Osteoblast (primary cell): ENCODE measurements at regions not wholly inside any gene's neighbourhood (a gene's known extent, or its start where the extent isn't known, plus 50 kb on each side); places are given as distances from the start of the nearest gene placed in this dataset.

ENCODE experiments used
- DNase-seq: peaks from one replicate; pipeline ENCODE4 v3.0.0; 2011; ENCODE audit warnings: low spot score, mixed read lengths; ENCODE audit not compliant: insufficient read length; ENCODE audit errors: missing footprints
- H2AFZ ChIP-seq: 2 replicates; pipeline ENCODE4 v1.6.0; 2011; ENCODE audit warnings: mild to moderate bottlenecking, low read length
- H3K27ac ChIP-seq: 2 replicates; pipeline ENCODE4 v1.5.1; 2011; ENCODE audit warnings: mild to moderate bottlenecking, low read depth, low read length, moderate library complexity
- H3K27me3 ChIP-seq: 2 replicates; pipeline ENCODE4 v1.6.0; 2012; ENCODE audit warnings: mild to moderate bottlenecking, control low read depth, inconsistent platforms, low read length, moderate library complexity; ENCODE audit not compliant: insufficient read depth
- H3K36me3 ChIP-seq: 2 replicates; pipeline ENCODE4 v1.5.1; 2011; ENCODE audit warnings: mild to moderate bottlenecking, low read length, control low read depth, moderate library complexity; ENCODE audit not compliant: insufficient read depth
- H3K4me1 ChIP-seq: 2 replicates; pipeline ENCODE4 v1.5.1; 2011; ENCODE audit warnings: mild to moderate bottlenecking, low read length, control low read depth, moderate library complexity; ENCODE audit not compliant: insufficient read depth
- H3K4me2 ChIP-seq: 2 replicates; pipeline ENCODE4 v1.6.0; 2011; ENCODE audit warnings: mild to moderate bottlenecking, low read length; ENCODE audit not compliant: insufficient read depth
- H3K4me3 ChIP-seq: fragments of 200-600 bp; sonication (generic); 3 replicates; pipeline ENCODE4 v1.5.1; 2012; ENCODE audit warnings: mild to moderate bottlenecking, low read length, inconsistent platforms; ENCODE audit not compliant: insufficient read depth
- H3K79me2 ChIP-seq: 2 replicates; pipeline ENCODE4 v1.6.0; 2012; ENCODE audit warnings: mild to moderate bottlenecking, low read length, control low read depth, inconsistent platforms; ENCODE audit not compliant: insufficient read depth
- H3K9me3 ChIP-seq: 2 replicates; pipeline ENCODE4 v1.5.1; 2011; ENCODE audit warnings: low read depth, low read length, control low read depth
- H4K20me1 ChIP-seq: 2 replicates; pipeline ENCODE4 v1.6.0; 2012; ENCODE audit warnings: mild to moderate bottlenecking, low read length, control low read depth; ENCODE audit not compliant: insufficient read depth
- TF ChIP-seq, protein P1 (sequence below): IDR thresholded peaks from 2 replicates; pipeline ENCODE4 v1.5.1; 2011; ENCODE audit warnings: mild to moderate bottlenecking, low read depth, low read length, moderate library complexity; ENCODE audit errors: extremely low read depth

DNA sequence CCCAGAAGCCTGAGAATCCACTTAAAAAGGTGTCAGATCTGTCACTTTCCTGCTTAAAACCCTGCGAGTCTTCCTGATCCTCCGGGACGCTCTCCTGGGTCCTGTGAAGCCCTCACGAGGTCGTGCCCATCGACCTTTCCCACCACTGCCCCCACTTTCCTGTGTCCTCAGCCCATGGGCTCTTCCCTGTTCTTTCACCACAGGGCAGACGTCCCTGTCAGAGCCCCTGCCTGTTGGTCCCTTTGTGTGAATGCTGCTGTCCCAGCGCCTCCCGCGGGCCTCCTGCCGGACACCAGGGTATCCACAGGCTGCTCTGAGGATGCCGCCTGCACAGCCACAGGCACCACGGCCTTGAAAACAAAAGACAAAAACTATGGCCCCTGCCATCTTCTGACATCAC lies 125.6 kb downstream of the TMEM18 start:
- Histone ChIP-seq H4K20me1 (no peaks in the 10 kb centered on the region), H2AFZ (no peak overlapping the region), H3K36me3 (no peaks in the 10 kb centered on the region), H3K4me1 (no peaks in the 10 kb centered on the region), H3K4me2 (no peak overlapping the region), H3K27ac (no peak overlapping the region), H3K9me3 (no peaks in the 10 kb centered on the region), H3K4me3 (no peak overlapping the region), H3K27me3 (no peaks in the 10 kb centered on the region), H3K79me2 (no peaks in the 10 kb centered on the region)
- DNase-seq, result no peak
- TF ChIP-seq, protein P1, sequence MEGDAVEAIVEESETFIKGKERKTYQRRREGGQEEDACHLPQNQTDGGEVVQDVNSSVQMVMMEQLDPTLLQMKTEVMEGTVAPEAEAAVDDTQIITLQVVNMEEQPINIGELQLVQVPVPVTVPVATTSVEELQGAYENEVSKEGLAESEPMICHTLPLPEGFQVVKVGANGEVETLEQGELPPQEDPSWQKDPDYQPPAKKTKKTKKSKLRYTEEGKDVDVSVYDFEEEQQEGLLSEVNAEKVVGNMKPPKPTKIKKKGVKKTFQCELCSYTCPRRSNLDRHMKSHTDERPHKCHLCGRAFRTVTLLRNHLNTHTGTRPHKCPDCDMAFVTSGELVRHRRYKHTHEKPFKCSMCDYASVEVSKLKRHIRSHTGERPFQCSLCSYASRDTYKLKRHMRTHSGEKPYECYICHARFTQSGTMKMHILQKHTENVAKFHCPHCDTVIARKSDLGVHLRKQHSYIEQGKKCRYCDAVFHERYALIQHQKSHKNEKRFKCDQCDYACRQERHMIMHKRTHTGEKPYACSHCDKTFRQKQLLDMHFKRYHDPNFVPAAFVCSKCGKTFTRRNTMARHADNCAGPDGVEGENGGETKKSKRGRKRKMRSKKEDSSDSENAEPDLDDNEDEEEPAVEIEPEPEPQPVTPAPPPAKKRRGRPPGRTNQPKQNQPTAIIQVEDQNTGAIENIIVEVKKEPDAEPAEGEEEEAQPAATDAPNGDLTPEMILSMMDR, result no peak

DNA sequence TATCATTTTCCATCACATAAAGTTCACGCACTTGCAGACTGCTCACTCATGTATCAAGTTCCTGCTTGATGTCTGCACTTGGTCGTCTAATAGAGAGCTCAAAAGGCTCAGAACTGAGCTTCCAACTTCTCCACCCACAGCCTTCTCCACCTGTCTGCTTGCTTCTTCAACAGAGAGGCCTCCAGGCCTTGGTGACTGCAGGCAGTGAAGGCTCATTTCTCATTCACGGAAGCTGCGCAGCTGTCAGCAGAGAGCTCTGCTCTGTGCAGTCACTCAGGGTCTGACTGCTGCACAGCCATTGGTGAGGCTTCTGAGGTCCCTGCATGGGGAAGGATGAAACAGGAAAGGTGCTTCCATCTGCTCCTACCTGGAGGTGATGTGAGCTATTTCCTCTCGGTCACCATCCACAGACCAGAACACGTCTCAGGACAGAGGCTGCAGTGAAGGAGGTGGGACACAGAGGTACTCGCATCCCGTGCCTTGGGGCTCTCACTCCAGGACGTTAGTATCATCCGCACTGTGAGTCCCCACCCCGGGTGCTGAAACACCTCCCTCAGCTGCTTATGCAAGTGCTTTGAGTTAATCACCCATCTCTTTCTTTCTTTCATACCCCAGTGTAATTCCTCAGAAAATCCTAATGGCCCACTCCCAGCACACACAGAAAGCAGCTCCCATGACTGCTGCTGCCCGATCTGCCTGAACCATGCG lies 126.2 kb downstream of the TMEM18 start:
- H3K4me2 ChIP-seq, result no peak overlapping the region
- no peaks in the 10 kb centered on the region for H3K9me3 ChIP-seq
- H3K27ac ChIP-seq, result no peak overlapping the region
- no peaks in the 10 kb centered on the region for H3K4me1 ChIP-seq
- H3K4me3 ChIP-seq, result no peak overlapping the region
- no peak for DNase-seq
- no peaks in the 10 kb centered on the region for H3K79me2 ChIP-seq
- no peaks in the 10 kb centered on the region for H3K36me3 ChIP-seq
- H3K27me3 ChIP-seq, result no peaks in the 10 kb centered on the region
- TF ChIP-seq, protein P1, result no peak
- no peaks in the 10 kb centered on the region for H4K20me1 ChIP-seq
- H2AFZ ChIP-seq, result no peak overlapping the region

DNA sequence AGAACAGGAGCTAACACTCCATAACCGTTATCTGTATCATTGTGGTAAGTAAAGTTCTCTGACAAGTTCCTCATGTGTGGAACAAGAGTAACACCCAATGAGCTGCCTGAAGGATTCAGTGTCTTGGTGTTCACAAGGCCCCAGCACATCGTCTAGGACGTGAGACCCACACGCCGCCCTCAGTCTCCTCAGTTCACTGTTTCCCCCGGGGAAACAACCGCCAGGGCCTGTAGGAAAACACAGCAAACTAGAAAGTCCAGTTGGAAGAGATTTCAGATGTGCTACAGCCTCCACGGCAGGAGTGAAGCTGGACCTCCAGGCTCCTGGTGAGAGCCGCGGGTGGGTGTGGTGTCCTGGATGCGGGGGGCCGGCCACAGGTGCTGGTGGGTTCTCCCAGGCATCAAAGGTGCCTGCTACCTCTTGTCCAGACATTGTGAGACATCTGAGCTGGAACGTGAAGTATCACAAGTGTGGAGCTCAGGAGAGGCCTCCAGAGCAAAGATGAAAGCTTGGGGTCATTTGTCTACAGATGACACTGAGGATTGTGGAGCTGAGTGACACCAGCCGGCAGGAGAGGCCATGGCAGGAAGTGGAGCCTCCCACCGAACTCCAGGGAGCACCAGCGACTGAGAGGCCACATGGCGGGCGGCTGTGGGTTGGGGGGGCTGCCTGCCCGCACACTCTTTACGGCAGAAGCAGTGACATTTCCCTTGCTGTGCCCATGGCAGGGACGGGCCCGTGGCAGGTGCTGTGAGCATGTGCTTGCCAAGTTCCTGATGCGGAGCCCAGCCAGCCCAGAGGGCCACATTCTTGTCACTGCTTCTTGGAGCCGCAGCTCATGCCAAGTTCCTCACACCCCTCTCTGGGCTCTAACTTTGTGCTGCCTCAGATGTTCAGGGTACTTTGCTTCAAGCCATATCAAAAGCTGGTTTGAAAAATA lies 131.2 kb downstream of the TMEM18 start:
- Histone ChIP-seq H3K27ac (no peak overlapping the region), H3K4me2 (no peak overlapping the region), H3K36me3 (no peaks in the 10 kb centered on the region), H3K9me3 (peaks cover 2% of the 10 kb centered on the region), H3K4me3 (no peak overlapping the region), H3K27me3 (no peaks in the 10 kb centered on the region), H3K4me1 (no peaks in the 10 kb centered on the region), H3K79me2 (no peaks in the 10 kb centered on the region), H4K20me1 (no peaks in the 10 kb centered on the region), H2AFZ (no peak overlapping the region)
- DNase-seq, result no peak
- TF ChIP-seq, protein P1, result no peak

DNA sequence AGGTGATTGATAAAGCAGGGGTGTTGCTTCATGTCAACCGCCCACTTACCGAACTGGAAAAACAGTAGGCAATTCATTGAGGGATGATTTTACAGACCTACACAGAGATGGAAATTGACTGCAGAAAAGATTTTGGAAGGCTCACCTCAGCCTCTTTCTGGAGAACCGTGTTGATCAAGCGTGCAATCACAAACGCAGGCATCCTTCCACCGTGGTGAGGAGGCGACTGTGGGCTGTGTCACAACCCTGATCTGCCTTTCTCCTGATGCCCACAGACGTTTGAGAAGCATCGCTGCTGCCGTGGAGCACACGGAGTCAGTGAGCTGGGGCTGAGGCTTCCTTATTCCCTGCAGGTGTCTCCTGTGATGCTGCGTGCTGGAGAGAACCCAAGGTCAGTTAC lies 132.0 kb downstream of the TMEM18 start:
- H3K4me2 ChIP-seq, result no peak overlapping the region
- no peaks in the 10 kb centered on the region for H3K4me1 ChIP-seq
- TF ChIP-seq, protein P1, result no peak
- H3K9me3 ChIP-seq, result peaks cover 2% of the 10 kb centered on the region
- H3K79me2 ChIP-seq, result no peaks in the 10 kb centered on the region
- no peaks in the 10 kb centered on the region for H3K36me3 ChIP-seq
- no peak overlapping the region for H3K4me3 ChIP-seq
- H4K20me1 ChIP-seq, result no peaks in the 10 kb centered on the region
- DNase-seq, result no peak
- no peak overlapping the region for H3K27ac ChIP-seq
- no peaks in the 10 kb centered on the region for H3K27me3 ChIP-seq
- no peak overlapping the region for H2AFZ ChIP-seq
